Activated CD4-positive, CD25-positive, alpha-beta regulatory T cell treated with anti-CD3 and anti-CD28 coated beads, Interleukin-2, amount 50 U/mL, for 72 hours (primary cell): ENCODE measurements at regions not wholly inside any gene's neighbourhood (a gene's known extent, or its start where the extent isn't known, plus 50 kb on each side); places are given as distances from the start of the nearest gene placed in this dataset.
"Not testable (repeated sequence)": the region's sequence is repeated elsewhere in the genome, so short reads cannot be mapped to it uniquely, and the experiment has no call there.

ENCODE experiments used
- DNase-seq: peaks from one replicate; pipeline ENCODE4 v3.0.0; 2021

- no peak for DNase-seq
Measured at GRCh38 chr4:57374866-57375595, 264.8 kb upstream of the IGFBP7 start.

- DNase-seq: no peak
Measured at GRCh38 chr4:57373991-57374390, 263.8 kb upstream of the IGFBP7 start.

- DNase-seq: no peak
Measured at GRCh38 chr4:57371671-57372070, 261.5 kb upstream of the IGFBP7 start.

DNA sequence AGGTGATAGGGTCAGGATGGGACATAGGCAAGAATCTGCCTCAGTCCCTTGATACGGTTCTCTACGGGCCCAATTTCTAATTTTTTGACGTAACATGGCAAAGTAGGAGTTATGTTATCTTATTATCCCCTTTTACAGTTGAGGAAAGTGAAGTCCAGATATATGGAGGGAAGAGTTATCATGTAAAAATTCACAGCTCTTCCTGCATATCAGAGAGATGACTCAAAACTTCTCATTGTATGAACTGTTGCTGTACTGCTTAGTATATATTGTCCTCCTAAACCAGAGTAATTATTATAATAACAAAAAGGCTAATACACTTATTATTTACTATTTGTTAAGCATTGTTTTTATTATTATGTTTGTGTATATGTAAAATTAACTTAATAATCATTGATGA lies 260.5 kb upstream of the IGFBP7 start:
- no peak for DNase-seq

DNA sequence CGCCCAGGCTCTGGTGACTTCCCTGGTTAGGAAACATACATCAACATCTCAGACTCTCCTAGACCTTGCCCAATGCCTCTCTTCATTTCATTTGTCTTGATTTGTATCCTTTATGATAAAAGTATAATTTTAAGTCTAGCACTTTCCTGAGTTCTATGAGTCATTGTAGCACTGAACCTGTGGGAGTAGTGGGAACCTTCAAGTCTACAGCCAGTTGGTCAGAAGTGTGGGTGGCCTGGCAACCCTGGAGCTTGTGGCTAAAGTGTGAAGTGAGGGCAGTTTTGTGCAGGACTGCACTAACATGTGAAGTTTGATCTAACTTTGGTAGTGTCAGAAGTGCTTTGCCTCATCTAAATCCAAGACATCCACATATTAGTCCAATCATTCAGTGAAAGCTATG lies 259.3 kb upstream of the IGFBP7 start:
- DNase-seq: no peak

DNA sequence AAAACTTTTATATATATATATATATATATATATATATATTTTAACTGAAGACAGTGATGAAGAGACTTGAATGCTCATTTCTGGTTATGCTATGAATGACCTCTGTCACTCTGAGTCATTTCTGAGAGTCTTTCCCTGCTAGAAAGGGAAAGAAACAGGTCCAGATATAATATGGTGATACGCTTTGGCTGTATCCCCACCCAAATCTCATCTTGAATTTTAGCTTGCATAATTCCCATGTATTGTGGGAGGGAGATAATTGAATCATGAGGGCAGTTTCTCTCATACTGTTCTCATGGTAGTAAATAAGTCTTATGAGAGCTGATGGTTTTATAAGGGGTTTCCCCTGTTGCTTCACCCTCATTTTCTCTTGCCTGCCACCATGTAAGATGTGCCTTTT lies 254.1 kb upstream of the IGFBP7 start:
- DNase-seq: no peak

GRCh38 chr4:57363346-57363745 lies 253.2 kb upstream of the IGFBP7 start:
- DNase-seq: no peak

DNA sequence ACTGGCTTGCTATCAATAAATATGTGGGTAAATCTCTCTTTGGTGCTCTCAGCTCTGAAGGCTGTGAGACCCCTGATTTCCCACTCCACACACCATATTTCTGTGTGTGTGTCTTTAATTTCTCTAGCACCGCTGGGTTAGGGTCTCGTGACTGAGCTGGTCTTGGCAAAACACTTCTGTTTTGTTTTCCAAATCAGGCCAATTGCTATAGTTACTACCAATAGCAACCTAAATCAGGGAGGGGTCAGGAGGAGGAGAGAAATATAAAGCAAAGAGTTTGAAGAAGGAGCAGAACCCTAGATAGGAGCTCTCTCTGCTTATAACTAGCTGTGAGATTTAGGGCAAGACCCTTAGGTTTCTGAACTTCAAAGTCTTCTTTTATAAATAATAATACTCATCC lies 250.5 kb upstream of the IGFBP7 start:
- DNase-seq: no peak

GRCh38 chr4:57355101-57355665 lies 245.0 kb upstream of the IGFBP7 start:
- DNase-seq: no peak

DNA sequence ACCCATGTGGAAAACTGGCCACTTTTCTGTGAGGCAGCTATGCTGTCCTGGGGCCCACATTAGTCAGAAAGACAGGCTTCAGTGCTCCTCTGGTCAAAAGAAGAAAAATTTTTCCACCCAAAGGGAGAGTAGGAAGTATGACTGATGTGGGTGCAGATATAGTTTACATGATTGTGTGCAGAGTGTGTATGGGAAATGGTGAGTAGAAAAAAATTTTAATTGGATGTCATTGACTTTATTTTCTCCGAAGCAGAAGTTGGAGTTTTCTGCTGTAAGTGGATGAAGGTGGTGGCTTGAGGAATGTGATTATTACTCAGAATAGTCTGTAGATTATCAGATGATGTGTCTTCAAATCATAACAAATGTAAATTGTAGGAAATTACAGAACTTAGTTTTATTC lies 241.5 kb upstream of the IGFBP7 start:
- no peak for DNase-seq

DNA sequence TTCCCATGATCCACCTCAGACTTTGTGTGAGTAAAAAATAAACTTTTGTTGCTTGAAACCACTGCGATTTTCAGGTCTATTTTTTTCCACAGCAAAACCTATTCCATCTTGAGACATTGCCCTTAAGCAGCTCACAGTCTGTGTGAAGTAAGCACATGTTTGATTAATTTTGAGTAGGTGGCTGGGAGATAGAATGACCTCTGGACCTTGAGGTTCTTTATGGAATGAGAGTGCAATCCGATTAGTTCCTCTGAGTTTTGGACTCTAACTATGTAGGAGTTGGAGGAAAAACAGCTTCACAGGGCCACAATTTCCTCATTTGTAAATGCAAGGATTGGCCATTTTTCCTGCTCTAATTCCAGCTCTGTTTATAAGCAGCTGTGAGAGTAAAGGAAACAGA lies 234.1 kb upstream of the IGFBP7 start:
- no peak for DNase-seq

GRCh38 chr4:57342411-57342810 lies 232.2 kb upstream of the IGFBP7 start:
- DNase-seq: no peak

- not testable (repeated sequence) for DNase-seq
Measured at GRCh38 chr4:57338861-57339260, 228.7 kb upstream of the IGFBP7 start.

DNA sequence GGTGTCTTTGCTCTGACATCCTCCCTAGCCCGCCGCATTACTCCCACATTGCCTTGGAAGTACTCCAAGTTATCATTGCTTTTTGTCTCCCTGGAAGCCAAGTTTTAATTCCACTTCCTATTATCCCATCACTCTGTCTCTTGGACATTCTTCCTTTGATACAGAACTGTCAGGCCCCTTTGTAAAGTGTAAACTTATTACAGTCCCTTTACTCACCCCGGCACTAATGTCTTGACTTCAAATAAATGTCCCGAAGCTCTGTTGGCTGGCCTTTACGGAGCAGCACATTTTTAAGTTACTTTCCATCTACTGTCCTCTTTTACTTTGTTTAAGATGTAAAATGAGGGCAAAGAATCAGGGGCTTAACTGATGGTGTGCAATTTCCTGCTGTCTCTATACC lies 223.5 kb upstream of the IGFBP7 start:
- DNase-seq: no peak

DNA sequence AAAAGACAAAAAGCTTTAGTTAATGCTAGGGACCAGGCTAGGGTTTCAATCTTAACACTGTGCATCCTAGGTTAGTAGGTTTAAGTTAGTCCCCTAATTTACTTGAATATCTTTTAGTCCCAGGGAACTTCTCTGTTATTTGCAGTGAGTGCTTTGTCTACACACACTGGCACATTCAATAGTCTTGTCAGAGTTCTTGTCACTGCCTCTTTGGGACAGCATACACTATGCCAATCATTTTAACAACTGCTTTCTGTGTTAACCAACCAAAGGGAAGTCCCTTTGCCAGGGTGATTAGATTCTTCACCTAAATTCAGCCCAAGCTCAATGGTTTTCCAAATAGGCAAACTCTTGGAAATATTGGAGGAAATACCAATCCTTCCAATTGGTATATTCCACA lies 221.8 kb upstream of the IGFBP7 start:
- no peak for DNase-seq

DNA sequence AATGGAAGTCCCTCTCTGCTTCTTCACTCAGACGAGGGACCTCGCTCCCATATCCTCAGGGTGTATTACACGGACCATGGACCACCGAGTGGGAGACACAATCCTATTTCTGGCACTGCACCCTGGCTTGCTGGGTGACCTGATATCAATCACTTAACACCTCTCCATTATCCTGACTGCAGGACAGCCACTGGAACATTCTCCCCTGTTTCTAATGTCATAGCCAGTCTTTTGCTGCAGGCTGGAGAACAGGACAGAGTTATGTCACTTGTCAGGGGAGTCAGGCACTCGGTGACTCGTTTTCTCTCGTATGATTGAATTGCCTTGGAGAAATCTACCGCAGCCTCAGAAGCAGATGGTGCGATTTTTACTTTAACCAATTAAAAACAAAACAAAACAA lies 219.1 kb upstream of the IGFBP7 start:
- no peak for DNase-seq

GRCh38 chr4:57324673-57325307 lies 214.6 kb upstream of the IGFBP7 start:
- no peak for DNase-seq

- DNase-seq: no peak
Measured at GRCh38 chr4:57320849-57321248, 210.7 kb upstream of the IGFBP7 start.

DNA sequence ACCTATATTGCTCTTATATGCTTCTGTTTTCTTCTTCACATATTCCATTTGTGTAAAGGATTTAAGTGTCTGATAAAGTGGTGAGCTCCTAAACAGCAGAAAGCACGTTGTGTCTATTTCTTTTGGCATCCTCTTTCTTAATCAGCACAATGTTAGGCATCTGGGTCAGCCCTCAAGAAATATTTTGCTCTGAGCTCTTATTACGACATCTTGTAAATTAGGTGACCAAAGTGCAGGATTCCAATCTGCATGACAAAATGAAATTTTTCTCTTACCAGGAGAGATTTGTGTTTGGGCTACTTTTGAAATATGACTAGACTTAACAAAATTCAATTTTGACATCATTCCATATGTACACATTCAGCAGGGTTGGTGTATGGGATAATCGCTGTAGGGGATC lies 210.0 kb upstream of the IGFBP7 start:
- no peak for DNase-seq

GRCh38 chr4:57318703-57319102 lies 208.5 kb upstream of the IGFBP7 start:
- DNase-seq: no peak

DNA sequence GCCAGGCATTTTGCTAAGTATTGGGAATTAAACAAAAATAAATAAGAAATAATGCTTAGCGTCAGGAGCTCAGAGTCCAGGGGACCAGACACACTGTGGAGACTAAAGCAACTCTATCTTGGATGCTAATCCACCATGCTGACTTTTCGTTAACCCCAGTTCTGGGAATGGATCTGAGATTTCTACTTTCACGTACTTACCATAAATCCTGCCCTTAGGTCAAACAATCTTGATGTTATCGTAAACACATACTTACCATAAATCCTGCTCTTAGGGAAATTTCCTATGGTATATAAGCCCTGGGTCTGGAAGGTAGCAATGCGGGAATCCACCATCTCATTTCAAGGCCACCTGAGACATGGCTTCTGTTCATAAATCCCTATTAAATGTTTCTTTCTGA lies 204.5 kb upstream of the IGFBP7 start:
- DNase-seq: no peak

- DNase-seq: no peak
Measured at GRCh38 chr4:57312296-57312695, 202.1 kb upstream of the IGFBP7 start.

DNA sequence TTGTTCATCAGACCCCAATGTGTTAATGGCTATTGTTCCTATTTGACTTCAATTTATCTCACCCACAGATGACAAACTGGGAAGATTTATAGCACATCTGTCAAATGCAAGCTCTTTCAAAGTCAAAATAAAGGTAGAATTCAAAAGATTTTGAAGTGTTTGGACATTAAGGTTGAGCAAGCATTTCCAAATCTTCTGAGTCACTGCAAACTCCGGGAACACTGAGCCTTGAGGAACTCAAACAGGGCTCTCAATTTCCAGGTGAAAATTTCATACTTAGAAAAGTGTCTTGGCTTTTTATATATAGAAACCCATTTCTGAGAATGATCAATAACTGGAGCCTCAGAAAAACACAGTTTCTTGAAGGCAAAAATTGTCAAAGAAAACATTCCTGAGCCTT lies 199.5 kb upstream of the IGFBP7 start:
- DNase-seq: no peak

- DNase-seq: no peak
Measured at GRCh38 chr4:57308301-57308700, 198.1 kb upstream of the IGFBP7 start.

GRCh38 chr4:57305836-57306235 lies 195.7 kb upstream of the IGFBP7 start:
- DNase-seq: no peak
